SK-N-SH (cell line): ENCODE measurements at regions not wholly inside any gene's neighbourhood (a gene's known extent, or its start where the extent isn't known, plus 50 kb on each side); places are given as distances from the start of the nearest gene placed in this dataset.

Experiments used
- EP300 ChIP-seq, 2 experiments: IDR thresholded peaks; 2 replicates each; pipeline versions ENCODE4 v1.4.0 to v1.6.1; 2012; ENCODE audit warnings: borderline replicate concordance in 1 of 2, low read depth in 1 of 2, low read length in 1 of 2
- GATA2 ChIP-seq: sonication (generic); formaldehyde crosslinking; IDR thresholded peaks from 2 replicates; pipeline ENCODE4 v1.5.0; 2020; ENCODE audit warnings: mild to moderate bottlenecking, missing genetic modification reagents
- RFX5 ChIP-seq: IDR thresholded peaks from 2 replicates; pipeline ENCODE4 v1.6.1; 2012; ENCODE audit warnings: mild to moderate bottlenecking, improper control_type of control experiment, low read length
- TF ChIP-seq, protein P1 (sequence below): fragments of 200-600 bp; sonication (generic); IDR thresholded peaks from 2 replicates; pipeline ENCODE4 v1.6.1; 2017; ENCODE audit warnings: antibody characterized with exemption, mild to moderate bottlenecking, moderate library complexity

DNA sequence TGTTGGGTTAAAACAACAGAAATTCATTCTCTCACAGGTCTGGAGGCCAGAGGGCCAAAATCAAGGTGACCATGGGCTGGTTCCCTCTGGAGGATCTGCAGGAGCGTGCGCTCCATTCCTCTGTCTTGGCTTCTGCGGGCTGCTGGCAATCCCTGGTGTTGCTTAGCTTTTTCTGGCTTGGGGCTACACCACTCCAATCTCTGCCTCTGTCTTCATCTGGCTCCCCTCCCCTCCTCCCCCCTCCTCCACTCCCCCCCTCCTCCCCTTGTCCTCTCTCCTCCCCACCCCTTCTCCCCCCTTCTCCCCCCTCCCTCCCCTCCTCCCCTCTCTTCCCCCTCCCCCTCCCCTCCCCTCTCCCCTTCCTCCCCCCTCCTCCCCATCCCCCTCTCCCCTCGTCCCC, 321.3 kb upstream of the ARID1B start:
- no peak for TF ChIP-seq GATA2 (CRISPR knock-in tag)
- TF ChIP-seq, protein P1, sequence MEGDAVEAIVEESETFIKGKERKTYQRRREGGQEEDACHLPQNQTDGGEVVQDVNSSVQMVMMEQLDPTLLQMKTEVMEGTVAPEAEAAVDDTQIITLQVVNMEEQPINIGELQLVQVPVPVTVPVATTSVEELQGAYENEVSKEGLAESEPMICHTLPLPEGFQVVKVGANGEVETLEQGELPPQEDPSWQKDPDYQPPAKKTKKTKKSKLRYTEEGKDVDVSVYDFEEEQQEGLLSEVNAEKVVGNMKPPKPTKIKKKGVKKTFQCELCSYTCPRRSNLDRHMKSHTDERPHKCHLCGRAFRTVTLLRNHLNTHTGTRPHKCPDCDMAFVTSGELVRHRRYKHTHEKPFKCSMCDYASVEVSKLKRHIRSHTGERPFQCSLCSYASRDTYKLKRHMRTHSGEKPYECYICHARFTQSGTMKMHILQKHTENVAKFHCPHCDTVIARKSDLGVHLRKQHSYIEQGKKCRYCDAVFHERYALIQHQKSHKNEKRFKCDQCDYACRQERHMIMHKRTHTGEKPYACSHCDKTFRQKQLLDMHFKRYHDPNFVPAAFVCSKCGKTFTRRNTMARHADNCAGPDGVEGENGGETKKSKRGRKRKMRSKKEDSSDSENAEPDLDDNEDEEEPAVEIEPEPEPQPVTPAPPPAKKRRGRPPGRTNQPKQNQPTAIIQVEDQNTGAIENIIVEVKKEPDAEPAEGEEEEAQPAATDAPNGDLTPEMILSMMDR, result no peak
- TF ChIP-seq RFX5, result no peak
- TF ChIP-seq EP300 (IDR thresholded peaks at IDR 0.05; ENCODE audit: borderline replicate concordance in 1 of 2, low read depth in 1 of 2, low read length in 1 of 2), result no peak
